GM23338 (cell line): ENCODE measurements at regions not wholly inside any gene's neighbourhood (a gene's known extent, or its start where the extent isn't known, plus 50 kb on each side); places are given as distances from the start of the nearest gene placed in this dataset.

Experiments
- ATAC-seq: fragments of 200-7000 bp; cut with Tn5 transposase; 3 replicates; pipeline ENCODE4 v1.9.1; 2020
- DNase-seq: peaks from one replicate; pipeline ENCODE4 v3.0.0-alpha.2; 2015; ENCODE audit warnings: low spot score
- H2AFZ ChIP-seq: fragments of 200-600 bp; sonication (generic); 2 replicates; pipeline ENCODE4 v1.8.0; 2016; ENCODE audit warnings: antibody characterized with exemption, mild to moderate bottlenecking, moderate library complexity
- H3F3A ChIP-seq: fragments of 200-600 bp; sonication (generic); replicated peaks from 2 replicates; pipeline ENCODE4 v1.8.0; 2017; ENCODE audit warnings: antibody characterized with exemption, mixed run types, low read depth
- H3K27ac ChIP-seq: fragments of 200-600 bp; sonication (generic); 2 replicates; pipeline ENCODE4 v1.6.1; 2016; ENCODE audit warnings: low read depth
- H3K27me3 ChIP-seq: fragments of 200-600 bp; sonication (generic); 2 replicates; pipeline ENCODE4 v1.8.0; 2016; ENCODE audit warnings: mild to moderate bottlenecking, mixed run types, moderate library complexity; ENCODE audit not compliant: insufficient read depth
- H3K36me3 ChIP-seq: fragments of 200-600 bp; sonication (generic); 2 replicates; pipeline ENCODE4 v1.8.0; 2016; ENCODE audit warnings: mild to moderate bottlenecking; ENCODE audit not compliant: insufficient read depth
- H3K4me1 ChIP-seq: fragments of 200-600 bp; sonication (generic); 2 replicates; pipeline ENCODE4 v1.8.0; 2016; ENCODE audit warnings: mild to moderate bottlenecking, moderate library complexity; ENCODE audit not compliant: insufficient read depth
- H3K4me2 ChIP-seq: fragments of 200-600 bp; sonication (generic); 2 replicates; pipeline ENCODE4 v1.7.1; 2017; ENCODE audit warnings: mixed run types
- H3K4me3 ChIP-seq: fragments of 200-600 bp; sonication (generic); 2 replicates; pipeline ENCODE4 v1.6.1; 2016; ENCODE audit warnings: mixed run types
- H3K79me2 ChIP-seq: fragments of 200-600 bp; sonication (generic); replicated peaks from 2 replicates; pipeline ENCODE4 v1.8.0; 2017; ENCODE audit warnings: mild to moderate bottlenecking; ENCODE audit not compliant: insufficient read depth
- H3K9me2 ChIP-seq: fragments of 200-600 bp; sonication (generic); 2 replicates; pipeline ENCODE4 v1.8.0; 2017; ENCODE audit not compliant: insufficient read depth
- H4K20me1 ChIP-seq: fragments of 200-600 bp; sonication (generic); replicated peaks from 2 replicates; pipeline ENCODE4 v1.8.0; 2017; ENCODE audit warnings: mild to moderate bottlenecking; ENCODE audit not compliant: insufficient read depth
- H3K27ac Mint-ChIP-seq: 2 replicates; pipeline ENCODE4 v1.8.0; 2020; ENCODE audit warnings: inconsistent platforms, mild to moderate bottlenecking, moderate library complexity, mixed read lengths
- H3K27me3 Mint-ChIP-seq: 3 replicates; pipeline ENCODE4 v1.8.0; 2022; ENCODE audit warnings: low read depth, mild to moderate bottlenecking, moderate library complexity, mixed read lengths, inconsistent platforms; ENCODE audit not compliant: insufficient read depth, poor library complexity
- H3K36me3 Mint-ChIP-seq: 3 replicates; pipeline ENCODE4 v1.8.0; 2021; ENCODE audit warnings: low read depth, mild to moderate bottlenecking, inconsistent platforms, moderate library complexity, mixed read lengths
- H3K4me1 Mint-ChIP-seq: 3 replicates; pipeline ENCODE4 v1.8.0; 2020; ENCODE audit warnings: mild to moderate bottlenecking, inconsistent platforms, mixed read lengths
- H3K4me3 Mint-ChIP-seq: 3 replicates; pipeline ENCODE4 v1.8.0; 2021; ENCODE audit warnings: moderate library complexity, mild to moderate bottlenecking, inconsistent platforms, mixed read lengths
- H3K9me3 Mint-ChIP-seq: 3 replicates; pipeline ENCODE4 v1.8.0; 2020; ENCODE audit warnings: moderate library complexity, mild to moderate bottlenecking, inconsistent platforms, mixed read lengths
- CREB1 ChIP-seq: fragments of 250-450 bp; sonication (Bioruptor Pico); IDR thresholded peaks from 2 replicates; pipeline ENCODE4 v1.5.0; 2020; ENCODE audit warnings: low read depth, mild to moderate bottlenecking, moderate library complexity
- EZH2 ChIP-seq: fragments of 200-600 bp; sonication (generic); IDR thresholded peaks from one replicate; pipeline ENCODE4 v1.8.0; 2017; ENCODE audit warnings: antibody characterized with exemption, mild to moderate bottlenecking, low read depth; ENCODE audit not compliant: unreplicated experiment
- EZH2phosphoT487 ChIP-seq: fragments of 200-600 bp; sonication (generic); IDR thresholded peaks from one replicate; pipeline ENCODE4 v1.8.1; 2018; ENCODE audit warnings: antibody characterized with exemption; ENCODE audit not compliant: unreplicated experiment
- JUNB ChIP-seq: IDR thresholded peaks from one replicate; pipeline ENCODE4 v1.6.1; 2016; ENCODE audit warnings: antibody characterized with exemption; ENCODE audit not compliant: unreplicated experiment
- NANOG ChIP-seq: IDR thresholded peaks from 2 replicates; pipeline ENCODE4 v1.6.1; 2016; ENCODE audit warnings: antibody characterized with exemption, borderline replicate concordance
- POLR2AphosphoS5 ChIP-seq: IDR thresholded peaks from 2 replicates; pipeline ENCODE4 v1.6.1; 2016; ENCODE audit warnings: antibody characterized with exemption, low read depth
- STAT1 ChIP-seq: IDR thresholded peaks from one replicate; pipeline ENCODE4 v1.6.1; 2016; ENCODE audit warnings: antibody characterized with exemption; ENCODE audit not compliant: unreplicated experiment
- ZNF114 ChIP-seq: fragments of 250-450 bp; sonication (Bioruptor Pico); IDR thresholded peaks from 2 replicates; pipeline ENCODE4 v1.5.0; 2020; ENCODE audit warnings: mild to moderate bottlenecking, moderate library complexity
- ZNF331 ChIP-seq: fragments of 250-450 bp; sonication (Bioruptor Pico); IDR thresholded peaks from 2 replicates; pipeline ENCODE4 v1.5.0; 2020; ENCODE audit warnings: low read depth, mild to moderate bottlenecking, moderate library complexity
- TF ChIP-seq, protein P1 (sequence below), 2 experiments: fragments of 200-600 bp in 1 of 2; sonication (generic) in 1 of 2; conservative IDR thresholded peaks; 2 replicates each; pipeline versions ENCODE4 v1.5.1 to v1.6.1; 2016 to 2017; ENCODE audit warnings: antibody characterized with exemption in 2 of 2, low read depth in 2 of 2, mild to moderate bottlenecking in 2 of 2, moderate library complexity in 1 of 2
- TF ChIP-seq, protein P2 (sequence below): IDR thresholded peaks from one replicate; pipeline ENCODE4 v1.6.1; 2018; ENCODE audit warnings: antibody characterized with exemption; ENCODE audit not compliant: unreplicated experiment
- TF ChIP-seq, protein P3 (sequence below): IDR thresholded peaks from 2 replicates; pipeline ENCODE4 v1.6.1; 2016; ENCODE audit warnings: antibody characterized with exemption
- TF ChIP-seq, protein P4 (sequence below): fragments of 250-450 bp; sonication (Bioruptor Pico); IDR thresholded peaks from 2 replicates; pipeline ENCODE4 v1.5.0; 2020; ENCODE audit warnings: mild to moderate bottlenecking, moderate library complexity

DNA sequence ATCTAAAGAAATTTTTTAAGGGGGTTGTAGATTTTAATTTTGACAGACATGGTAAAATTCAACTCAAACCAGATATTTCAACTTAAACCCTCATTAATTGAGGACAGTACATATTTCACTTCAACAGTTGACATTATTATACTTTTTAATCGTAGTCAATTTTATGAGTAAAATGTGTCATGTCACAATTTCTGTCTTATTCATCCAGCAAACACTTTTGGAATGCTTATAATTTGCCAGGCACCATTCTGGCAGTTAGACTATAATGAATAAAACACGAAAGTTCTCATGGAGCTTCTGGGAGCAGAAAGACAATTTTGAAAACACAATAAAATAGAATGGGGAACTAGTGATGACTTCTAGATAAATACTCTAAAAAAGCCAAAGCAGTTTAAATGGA is 1094.8 kb downstream of the SUCLG1 start:
- H3K4me1 ChIP-seq = no peaks in the 10 kb centered on the region
- DNase-seq (no peak), ATAC-seq (no peak)
- no peaks in the 10 kb centered on the region for H3K36me3 ChIP-seq
- Mint-ChIP-seq H3K4me3 (no peak overlapping the region), H3K27me3 (no peaks in the 10 kb centered on the region), H3K4me1 (no peaks in the 10 kb centered on the region), H3K9me3 (peaks cover 3% of the 10 kb centered on the region; the same call in 1 of the 3 replicates), H3K36me3 (peaks cover 6% of the 10 kb centered on the region; the same call in 1 of the 3 replicates), H3K27ac (no peak overlapping the region)
- H3K9me2 ChIP-seq = no peaks in the 10 kb centered on the region
- no peaks in the 10 kb centered on the region for H3F3A ChIP-seq
- H3K27me3 ChIP-seq = no peaks in the 10 kb centered on the region
- TF ChIP-seq, protein P1, sequence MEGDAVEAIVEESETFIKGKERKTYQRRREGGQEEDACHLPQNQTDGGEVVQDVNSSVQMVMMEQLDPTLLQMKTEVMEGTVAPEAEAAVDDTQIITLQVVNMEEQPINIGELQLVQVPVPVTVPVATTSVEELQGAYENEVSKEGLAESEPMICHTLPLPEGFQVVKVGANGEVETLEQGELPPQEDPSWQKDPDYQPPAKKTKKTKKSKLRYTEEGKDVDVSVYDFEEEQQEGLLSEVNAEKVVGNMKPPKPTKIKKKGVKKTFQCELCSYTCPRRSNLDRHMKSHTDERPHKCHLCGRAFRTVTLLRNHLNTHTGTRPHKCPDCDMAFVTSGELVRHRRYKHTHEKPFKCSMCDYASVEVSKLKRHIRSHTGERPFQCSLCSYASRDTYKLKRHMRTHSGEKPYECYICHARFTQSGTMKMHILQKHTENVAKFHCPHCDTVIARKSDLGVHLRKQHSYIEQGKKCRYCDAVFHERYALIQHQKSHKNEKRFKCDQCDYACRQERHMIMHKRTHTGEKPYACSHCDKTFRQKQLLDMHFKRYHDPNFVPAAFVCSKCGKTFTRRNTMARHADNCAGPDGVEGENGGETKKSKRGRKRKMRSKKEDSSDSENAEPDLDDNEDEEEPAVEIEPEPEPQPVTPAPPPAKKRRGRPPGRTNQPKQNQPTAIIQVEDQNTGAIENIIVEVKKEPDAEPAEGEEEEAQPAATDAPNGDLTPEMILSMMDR (conservative IDR thresholded peaks at IDR 0.05; ENCODE audit: low read depth in 2 of 2) = no peak
- TF ChIP-seq EZH2phosphoT487 (no peak), POLR2AphosphoS5 (no peak), ZNF331 (no peak), STAT1 (no peak), NANOG (no peak), JUNB (no peak), CREB1 (CRISPR knock-in tag) (no peak), ZNF114 (CRISPR knock-in tag) (no peak), EZH2 (no peak)
- TF ChIP-seq, protein P2, sequence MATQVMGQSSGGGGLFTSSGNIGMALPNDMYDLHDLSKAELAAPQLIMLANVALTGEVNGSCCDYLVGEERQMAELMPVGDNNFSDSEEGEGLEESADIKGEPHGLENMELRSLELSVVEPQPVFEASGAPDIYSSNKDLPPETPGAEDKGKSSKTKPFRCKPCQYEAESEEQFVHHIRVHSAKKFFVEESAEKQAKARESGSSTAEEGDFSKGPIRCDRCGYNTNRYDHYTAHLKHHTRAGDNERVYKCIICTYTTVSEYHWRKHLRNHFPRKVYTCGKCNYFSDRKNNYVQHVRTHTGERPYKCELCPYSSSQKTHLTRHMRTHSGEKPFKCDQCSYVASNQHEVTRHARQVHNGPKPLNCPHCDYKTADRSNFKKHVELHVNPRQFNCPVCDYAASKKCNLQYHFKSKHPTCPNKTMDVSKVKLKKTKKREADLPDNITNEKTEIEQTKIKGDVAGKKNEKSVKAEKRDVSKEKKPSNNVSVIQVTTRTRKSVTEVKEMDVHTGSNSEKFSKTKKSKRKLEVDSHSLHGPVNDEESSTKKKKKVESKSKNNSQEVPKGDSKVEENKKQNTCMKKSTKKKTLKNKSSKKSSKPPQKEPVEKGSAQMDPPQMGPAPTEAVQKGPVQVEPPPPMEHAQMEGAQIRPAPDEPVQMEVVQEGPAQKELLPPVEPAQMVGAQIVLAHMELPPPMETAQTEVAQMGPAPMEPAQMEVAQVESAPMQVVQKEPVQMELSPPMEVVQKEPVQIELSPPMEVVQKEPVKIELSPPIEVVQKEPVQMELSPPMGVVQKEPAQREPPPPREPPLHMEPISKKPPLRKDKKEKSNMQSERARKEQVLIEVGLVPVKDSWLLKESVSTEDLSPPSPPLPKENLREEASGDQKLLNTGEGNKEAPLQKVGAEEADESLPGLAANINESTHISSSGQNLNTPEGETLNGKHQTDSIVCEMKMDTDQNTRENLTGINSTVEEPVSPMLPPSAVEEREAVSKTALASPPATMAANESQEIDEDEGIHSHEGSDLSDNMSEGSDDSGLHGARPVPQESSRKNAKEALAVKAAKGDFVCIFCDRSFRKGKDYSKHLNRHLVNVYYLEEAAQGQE = no peak
- TF ChIP-seq, protein P3, sequence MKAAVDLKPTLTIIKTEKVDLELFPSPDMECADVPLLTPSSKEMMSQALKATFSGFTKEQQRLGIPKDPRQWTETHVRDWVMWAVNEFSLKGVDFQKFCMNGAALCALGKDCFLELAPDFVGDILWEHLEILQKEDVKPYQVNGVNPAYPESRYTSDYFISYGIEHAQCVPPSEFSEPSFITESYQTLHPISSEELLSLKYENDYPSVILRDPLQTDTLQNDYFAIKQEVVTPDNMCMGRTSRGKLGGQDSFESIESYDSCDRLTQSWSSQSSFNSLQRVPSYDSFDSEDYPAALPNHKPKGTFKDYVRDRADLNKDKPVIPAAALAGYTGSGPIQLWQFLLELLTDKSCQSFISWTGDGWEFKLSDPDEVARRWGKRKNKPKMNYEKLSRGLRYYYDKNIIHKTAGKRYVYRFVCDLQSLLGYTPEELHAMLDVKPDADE = no peak
- TF ChIP-seq, protein P4, sequence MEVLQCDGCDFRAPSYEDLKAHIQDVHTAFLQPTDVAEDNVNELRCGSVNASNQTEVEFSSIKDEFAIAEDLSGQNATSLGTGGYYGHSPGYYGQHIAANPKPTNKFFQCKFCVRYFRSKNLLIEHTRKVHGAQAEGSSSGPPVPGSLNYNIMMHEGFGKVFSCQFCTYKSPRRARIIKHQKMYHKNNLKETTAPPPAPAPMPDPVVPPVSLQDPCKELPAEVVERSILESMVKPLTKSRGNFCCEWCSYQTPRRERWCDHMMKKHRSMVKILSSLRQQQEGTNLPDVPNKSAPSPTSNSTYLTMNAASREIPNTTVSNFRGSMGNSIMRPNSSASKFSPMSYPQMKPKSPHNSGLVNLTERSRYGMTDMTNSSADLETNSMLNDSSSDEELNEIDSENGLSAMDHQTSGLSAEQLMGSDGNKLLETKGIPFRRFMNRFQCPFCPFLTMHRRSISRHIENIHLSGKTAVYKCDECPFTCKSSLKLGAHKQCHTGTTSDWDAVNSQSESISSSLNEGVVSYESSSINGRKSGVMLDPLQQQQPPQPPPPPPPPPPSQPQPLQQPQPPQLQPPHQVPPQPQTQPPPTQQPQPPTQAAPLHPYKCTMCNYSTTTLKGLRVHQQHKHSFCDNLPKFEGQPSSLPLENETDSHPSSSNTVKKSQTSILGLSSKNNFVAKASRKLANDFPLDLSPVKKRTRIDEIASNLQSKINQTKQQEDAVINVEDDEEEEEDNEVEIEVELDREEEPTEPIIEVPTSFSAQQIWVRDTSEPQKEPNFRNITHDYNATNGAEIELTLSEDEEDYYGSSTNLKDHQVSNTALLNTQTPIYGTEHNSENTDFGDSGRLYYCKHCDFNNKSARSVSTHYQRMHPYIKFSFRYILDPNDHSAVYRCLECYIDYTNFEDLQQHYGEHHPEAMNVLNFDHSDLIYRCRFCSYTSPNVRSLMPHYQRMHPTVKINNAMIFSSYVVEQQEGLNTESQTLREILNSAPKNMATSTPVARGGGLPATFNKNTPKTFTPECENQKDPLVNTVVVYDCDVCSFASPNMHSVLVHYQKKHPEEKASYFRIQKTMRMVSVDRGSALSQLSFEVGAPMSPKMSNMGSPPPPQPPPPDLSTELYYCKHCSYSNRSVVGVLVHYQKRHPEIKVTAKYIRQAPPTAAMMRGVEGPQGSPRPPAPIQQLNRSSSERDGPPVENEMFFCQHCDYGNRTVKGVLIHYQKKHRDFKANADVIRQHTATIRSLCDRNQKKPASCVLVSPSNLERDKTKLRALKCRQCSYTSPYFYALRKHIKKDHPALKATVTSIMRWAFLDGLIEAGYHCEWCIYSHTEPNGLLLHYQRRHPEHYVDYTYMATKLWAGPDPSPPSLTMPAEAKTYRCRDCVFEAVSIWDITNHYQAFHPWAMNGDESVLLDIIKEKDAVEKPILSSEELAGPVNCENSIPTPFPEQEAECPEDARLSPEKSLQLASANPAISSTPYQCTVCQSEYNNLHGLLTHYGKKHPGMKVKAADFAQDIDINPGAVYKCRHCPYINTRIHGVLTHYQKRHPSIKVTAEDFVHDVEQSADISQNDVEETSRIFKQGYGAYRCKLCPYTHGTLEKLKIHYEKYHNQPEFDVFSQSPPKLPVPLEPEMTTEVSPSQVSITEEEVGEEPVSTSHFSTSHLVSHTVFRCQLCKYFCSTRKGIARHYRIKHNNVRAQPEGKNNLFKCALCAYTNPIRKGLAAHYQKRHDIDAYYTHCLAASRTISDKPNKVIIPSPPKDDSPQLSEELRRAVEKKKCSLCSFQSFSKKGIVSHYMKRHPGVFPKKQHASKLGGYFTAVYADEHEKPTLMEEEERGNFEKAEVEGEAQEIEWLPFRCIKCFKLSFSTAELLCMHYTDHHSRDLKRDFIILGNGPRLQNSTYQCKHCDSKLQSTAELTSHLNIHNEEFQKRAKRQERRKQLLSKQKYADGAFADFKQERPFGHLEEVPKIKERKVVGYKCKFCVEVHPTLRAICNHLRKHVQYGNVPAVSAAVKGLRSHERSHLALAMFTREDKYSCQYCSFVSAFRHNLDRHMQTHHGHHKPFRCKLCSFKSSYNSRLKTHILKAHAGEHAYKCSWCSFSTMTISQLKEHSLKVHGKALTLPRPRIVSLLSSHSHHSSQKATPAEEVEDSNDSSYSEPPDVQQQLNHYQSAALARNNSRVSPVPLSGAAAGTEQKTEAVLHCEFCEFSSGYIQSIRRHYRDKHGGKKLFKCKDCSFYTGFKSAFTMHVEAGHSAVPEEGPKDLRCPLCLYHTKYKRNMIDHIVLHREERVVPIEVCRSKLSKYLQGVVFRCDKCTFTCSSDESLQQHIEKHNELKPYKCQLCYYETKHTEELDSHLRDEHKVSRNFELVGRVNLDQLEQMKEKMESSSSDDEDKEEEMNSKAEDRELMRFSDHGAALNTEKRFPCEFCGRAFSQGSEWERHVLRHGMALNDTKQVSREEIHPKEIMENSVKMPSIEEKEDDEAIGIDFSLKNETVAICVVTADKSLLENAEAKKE (CRISPR knock-in tag) = no peak
- no peaks in the 10 kb centered on the region for H4K20me1 ChIP-seq
- H3K4me3 ChIP-seq = no peak overlapping the region
- H3K79me2 ChIP-seq = no peaks in the 10 kb centered on the region
- no peak overlapping the region for H3K27ac ChIP-seq
- H2AFZ ChIP-seq = no peak overlapping the region
- no peak overlapping the region for H3K4me2 ChIP-seq
